ENCODE measurements at regions not wholly inside any gene's neighbourhood (a gene's known extent, or its start where the extent isn't known, plus 50 kb on each side); places are given as distances from the start of the nearest gene placed in this dataset.

DNA sequence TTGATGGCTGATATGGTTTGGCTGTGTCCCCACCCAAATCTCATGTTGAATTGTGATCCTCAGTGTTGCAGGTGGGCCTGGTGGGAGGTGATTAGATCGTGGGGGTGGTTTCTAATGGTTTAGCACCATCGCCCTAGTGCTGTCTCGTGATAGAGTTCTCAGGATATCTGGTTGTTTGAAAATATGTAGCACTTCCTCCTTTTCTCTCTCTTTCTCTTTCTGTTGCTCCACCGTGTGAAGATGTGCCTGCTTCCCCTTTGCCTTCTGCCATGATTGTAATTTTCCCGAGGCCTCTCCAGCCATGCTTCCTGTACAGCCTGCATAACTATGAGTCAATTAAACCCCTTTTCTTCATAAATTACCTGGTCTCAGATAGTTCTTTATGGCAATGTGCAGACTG is 111.6 kb downstream of the SREK1 start:
- H3K36me3 ChIP-seq (ENCODE audit: control insufficient read depth, insufficient read depth, low read length) = no peaks in the 10 kb centered on the region
- H3K27me3 ChIP-seq (replicated peaks; ENCODE audit: control insufficient read depth, insufficient read depth, low read length) = no peaks in the 10 kb centered on the region
- TF ChIP-seq, protein P1, sequence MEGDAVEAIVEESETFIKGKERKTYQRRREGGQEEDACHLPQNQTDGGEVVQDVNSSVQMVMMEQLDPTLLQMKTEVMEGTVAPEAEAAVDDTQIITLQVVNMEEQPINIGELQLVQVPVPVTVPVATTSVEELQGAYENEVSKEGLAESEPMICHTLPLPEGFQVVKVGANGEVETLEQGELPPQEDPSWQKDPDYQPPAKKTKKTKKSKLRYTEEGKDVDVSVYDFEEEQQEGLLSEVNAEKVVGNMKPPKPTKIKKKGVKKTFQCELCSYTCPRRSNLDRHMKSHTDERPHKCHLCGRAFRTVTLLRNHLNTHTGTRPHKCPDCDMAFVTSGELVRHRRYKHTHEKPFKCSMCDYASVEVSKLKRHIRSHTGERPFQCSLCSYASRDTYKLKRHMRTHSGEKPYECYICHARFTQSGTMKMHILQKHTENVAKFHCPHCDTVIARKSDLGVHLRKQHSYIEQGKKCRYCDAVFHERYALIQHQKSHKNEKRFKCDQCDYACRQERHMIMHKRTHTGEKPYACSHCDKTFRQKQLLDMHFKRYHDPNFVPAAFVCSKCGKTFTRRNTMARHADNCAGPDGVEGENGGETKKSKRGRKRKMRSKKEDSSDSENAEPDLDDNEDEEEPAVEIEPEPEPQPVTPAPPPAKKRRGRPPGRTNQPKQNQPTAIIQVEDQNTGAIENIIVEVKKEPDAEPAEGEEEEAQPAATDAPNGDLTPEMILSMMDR (IDR thresholded peaks at IDR 0.05; ENCODE audit: insufficient read depth, low read length, poor library complexity, severe bottlenecking) = no peak
- no peak for DNase-seq (ENCODE audit: extremely low read depth, insufficient read length)
- H3K4me3 ChIP-seq (replicated peaks; ENCODE audit: low read depth, low read length) = no peak overlapping the region

GRCh38 chr5:66273121-66273520 is 129.0 kb downstream of the SREK1 start:
- TF ChIP-seq, protein P1 (IDR thresholded peaks at IDR 0.05; ENCODE audit: insufficient read depth, low read length, poor library complexity, severe bottlenecking) = no peak
- DNase-seq (ENCODE audit: extremely low read depth, insufficient read length) = no peak
- Histone ChIP-seq H3K36me3 (ENCODE audit: control insufficient read depth, insufficient read depth, low read length) (no peaks in the 10 kb centered on the region), H3K27me3 (replicated peaks; ENCODE audit: control insufficient read depth, insufficient read depth, low read length) (no peaks in the 10 kb centered on the region; the same call in 1 of the 2 replicates), H3K4me3 (replicated peaks; ENCODE audit: low read depth, low read length) (no peak overlapping the region)

DNA sequence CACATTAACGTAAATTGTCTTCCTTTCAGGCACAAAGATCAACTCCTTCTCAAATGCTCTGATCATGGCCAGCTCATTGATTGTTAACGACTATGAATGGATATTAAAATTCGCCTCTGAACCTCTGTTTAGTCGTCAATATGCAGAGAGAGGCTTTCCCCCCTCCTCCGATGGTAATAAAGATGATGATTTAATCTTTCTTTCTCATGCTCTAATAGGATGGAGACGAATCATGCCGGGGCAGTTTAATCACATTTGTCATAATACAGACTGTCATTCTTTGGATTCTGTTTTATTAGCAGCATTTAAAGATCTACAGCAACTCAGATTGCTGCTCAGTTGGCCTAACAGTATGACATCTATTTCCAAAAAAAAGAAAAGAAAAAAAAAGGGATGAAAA is 132.9 kb downstream of the SREK1 start:
- Histone ChIP-seq H3K4me3 (replicated peaks; ENCODE audit: low read depth, low read length) (no peak overlapping the region), H3K27me3 (replicated peaks; ENCODE audit: control insufficient read depth, insufficient read depth, low read length) (no peaks in the 10 kb centered on the region; the same call in 1 of the 2 replicates), H3K36me3 (ENCODE audit: control insufficient read depth, insufficient read depth, low read length) (no peaks in the 10 kb centered on the region)
- TF ChIP-seq, protein P1 (IDR thresholded peaks at IDR 0.05; ENCODE audit: insufficient read depth, low read length, poor library complexity, severe bottlenecking) = no peak
- DNase-seq (ENCODE audit: extremely low read depth, insufficient read length) = no peak

GRCh38 chr5:66277981-66278380 is 133.9 kb downstream of the SREK1 start:
- no peak for DNase-seq (ENCODE audit: extremely low read depth, insufficient read length)

DNA sequence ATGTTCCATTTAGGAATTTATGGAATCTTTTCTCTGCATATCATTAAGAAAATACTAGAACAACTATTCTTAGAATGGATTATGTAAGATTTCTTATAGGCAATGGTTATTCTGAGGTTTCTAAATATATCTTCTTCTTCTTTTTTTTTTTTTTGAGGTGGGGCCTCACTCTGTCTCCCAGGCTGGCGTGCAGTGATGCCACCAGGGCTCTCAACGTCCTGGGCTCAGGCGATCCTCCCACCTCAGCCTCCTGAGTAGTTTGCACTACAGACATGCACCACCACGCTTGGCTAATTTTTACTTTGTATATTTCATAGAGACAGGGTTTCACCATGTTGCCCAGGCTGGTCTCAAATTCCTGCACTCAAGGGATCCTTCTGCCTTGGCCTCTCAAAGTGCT is 137.2 kb downstream of the SREK1 start:
- H3K36me3 ChIP-seq (ENCODE audit: control insufficient read depth, insufficient read depth, low read length) = no peaks in the 10 kb centered on the region
- H3K27me3 ChIP-seq (replicated peaks; ENCODE audit: control insufficient read depth, insufficient read depth, low read length) = no peaks in the 10 kb centered on the region; the same call in 1 of the 2 replicates
- TF ChIP-seq, protein P1 (IDR thresholded peaks at IDR 0.05; ENCODE audit: insufficient read depth, low read length, poor library complexity, severe bottlenecking) = no peak
- no peak overlapping the region for H3K4me3 ChIP-seq (replicated peaks; ENCODE audit: low read depth, low read length)
- DNase-seq (ENCODE audit: extremely low read depth, insufficient read length) = no peak

More at GRCh38 chr5:66277981-66278380, 133.9 kb downstream of the SREK1 start:
- Histone ChIP-seq H3K27me3 (replicated peaks; ENCODE audit: control insufficient read depth, insufficient read depth, low read length) (no peaks in the 10 kb centered on the region; the same call in 1 of the 2 replicates), H3K36me3 (ENCODE audit: control insufficient read depth, insufficient read depth, low read length) (no peaks in the 10 kb centered on the region), H3K4me3 (replicated peaks; ENCODE audit: low read depth, low read length) (no peak overlapping the region)
- TF ChIP-seq, protein P1 (IDR thresholded peaks at IDR 0.05; ENCODE audit: insufficient read depth, low read length, poor library complexity, severe bottlenecking) = no peak

Data from GM06990 (cell line).